ENCODE measurements at regions not wholly inside any gene's neighbourhood (a gene's known extent, or its start where the extent isn't known, plus 50 kb on each side); places are given as distances from the start of the nearest gene placed in this dataset.

DNA sequence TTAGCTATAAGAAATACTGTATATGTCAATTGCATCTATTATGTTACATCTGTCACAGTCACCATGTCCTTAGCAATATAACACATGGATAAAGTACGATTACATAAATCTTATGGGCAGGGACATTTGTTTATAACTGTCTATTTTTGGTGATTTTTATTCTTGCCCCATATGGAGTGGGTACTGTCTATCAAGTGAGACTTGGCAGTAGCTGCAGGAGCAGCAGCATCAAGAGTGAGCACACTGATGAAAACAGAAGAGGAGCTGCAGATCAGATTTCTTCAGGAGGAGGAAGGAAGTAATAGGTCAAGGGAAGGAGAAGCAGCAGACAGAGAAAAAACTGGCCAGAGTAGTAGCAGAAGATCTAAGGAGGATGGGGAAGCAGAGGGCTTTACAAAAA is 516.7 kb downstream of the C6orf118 start:
- no peaks in the 10 kb centered on the region for H3K27me3 ChIP-seq (ENCODE audit: insufficient read depth, low read depth)
- H3K9ac ChIP-seq: no peak overlapping the region
- H3K79me2 ChIP-seq (ENCODE audit: insufficient read depth, low read depth): no peaks in the 10 kb centered on the region
- no peaks in the 10 kb centered on the region for H4K20me1 ChIP-seq (ENCODE audit: insufficient read depth)
- no peak overlapping the region for H2AFZ ChIP-seq (ENCODE audit: low read depth)
- no peaks in the 10 kb centered on the region for H3K4me1 ChIP-seq (ENCODE audit: low read depth, poor library complexity, severe bottlenecking)
- H3K36me3 ChIP-seq (ENCODE audit: insufficient read depth): no peaks in the 10 kb centered on the region
- H3K4me3 ChIP-seq (IDR thresholded peaks at IDR 0.05; ENCODE audit: insufficient read depth, low read depth, low read length): no peak overlapping the region
- no peak overlapping the region for H3K27ac ChIP-seq
- no peak overlapping the region for H3K4me2 ChIP-seq
- no peak for TF ChIP-seq CTCF (conservative IDR thresholded peaks at IDR 0.05; ENCODE audit: low read depth, low read length)

- TF ChIP-seq CTCF (conservative IDR thresholded peaks at IDR 0.05; ENCODE audit: low read depth, low read length): no peak
- Histone ChIP-seq H3K27me3 (ENCODE audit: insufficient read depth, low read depth) (no peaks in the 10 kb centered on the region), H3K4me2 (no peak overlapping the region), H3K27ac (no peak overlapping the region), H2AFZ (ENCODE audit: low read depth) (no peak overlapping the region), H4K20me1 (ENCODE audit: insufficient read depth) (no peaks in the 10 kb centered on the region), H3K4me3 (IDR thresholded peaks at IDR 0.05; ENCODE audit: insufficient read depth, low read depth, low read length) (no peak overlapping the region), H3K36me3 (ENCODE audit: insufficient read depth) (no peaks in the 10 kb centered on the region), H3K4me1 (ENCODE audit: low read depth, poor library complexity, severe bottlenecking) (no peaks in the 10 kb centered on the region), H3K9ac (no peak overlapping the region), H3K79me2 (ENCODE audit: insufficient read depth, low read depth) (no peaks in the 10 kb centered on the region)
Measured at GRCh38 chr6:164791498-164791897, 517.9 kb downstream of the C6orf118 start.

- H3K9ac ChIP-seq: no peak overlapping the region
- no peaks in the 10 kb centered on the region for H4K20me1 ChIP-seq (ENCODE audit: insufficient read depth)
- H3K27me3 ChIP-seq (ENCODE audit: insufficient read depth, low read depth): no peaks in the 10 kb centered on the region
- H3K27ac ChIP-seq: no peak overlapping the region
- no peaks in the 10 kb centered on the region for H3K36me3 ChIP-seq (ENCODE audit: insufficient read depth)
- no peak overlapping the region for H3K4me3 ChIP-seq (IDR thresholded peaks at IDR 0.05; ENCODE audit: insufficient read depth, low read depth, low read length)
- H3K79me2 ChIP-seq (ENCODE audit: insufficient read depth, low read depth): no peaks in the 10 kb centered on the region
- H2AFZ ChIP-seq (ENCODE audit: low read depth): no peak overlapping the region
- no peak overlapping the region for H3K4me2 ChIP-seq
- H3K4me1 ChIP-seq (ENCODE audit: low read depth, poor library complexity, severe bottlenecking): no peaks in the 10 kb centered on the region
- TF ChIP-seq CTCF (conservative IDR thresholded peaks at IDR 0.05; ENCODE audit: low read depth, low read length): no peak
Measured at GRCh38 chr6:164763788-164764187, 545.6 kb downstream of the C6orf118 start.

DNA sequence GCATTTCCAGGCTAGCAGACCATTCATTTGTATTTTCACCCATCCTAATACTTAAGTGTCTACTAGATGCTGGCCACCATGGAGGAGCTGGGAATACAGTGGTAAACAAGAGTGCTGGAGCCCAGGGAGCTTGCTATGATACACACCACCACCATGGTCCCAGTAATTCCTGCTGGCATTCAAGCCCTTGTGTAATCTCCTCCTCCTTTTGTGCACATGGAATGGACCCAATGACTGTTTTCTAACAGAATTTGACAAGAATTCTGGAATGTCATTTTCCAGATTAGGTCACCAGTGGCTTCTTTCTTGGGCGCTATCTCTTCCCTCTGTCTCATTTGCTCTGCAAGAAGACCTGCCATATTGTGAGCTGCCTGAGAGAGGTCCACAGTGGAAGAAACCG is 552.0 kb downstream of the C6orf118 start:
- Histone ChIP-seq H3K36me3 (ENCODE audit: insufficient read depth) (no peaks in the 10 kb centered on the region), H3K4me2 (no peak overlapping the region)

More for the DNA sequence above, 552.0 kb downstream of the C6orf118 start:
- Histone ChIP-seq H3K4me3 (IDR thresholded peaks at IDR 0.05; ENCODE audit: insufficient read depth, low read depth, low read length) (no peak overlapping the region), H3K4me1 (ENCODE audit: low read depth, poor library complexity, severe bottlenecking) (no peaks in the 10 kb centered on the region), H3K27ac (no peak overlapping the region), H3K79me2 (ENCODE audit: insufficient read depth, low read depth) (no peaks in the 10 kb centered on the region), H3K9ac (no peak overlapping the region), H2AFZ (ENCODE audit: low read depth) (no peak overlapping the region), H4K20me1 (ENCODE audit: insufficient read depth) (no peaks in the 10 kb centered on the region), H3K27me3 (ENCODE audit: insufficient read depth, low read depth) (no peaks in the 10 kb centered on the region)
- TF ChIP-seq CTCF (conservative IDR thresholded peaks at IDR 0.05; ENCODE audit: low read depth, low read length): no peak
